ENCODE measurements at regions not wholly inside any gene's neighbourhood (a gene's known extent, or its start where the extent isn't known, plus 50 kb on each side); places are given as distances from the start of the nearest gene placed in this dataset.
"Not testable (repeated sequence)": the region's sequence is repeated elsewhere in the genome, so short reads cannot be mapped to it uniquely, and the experiment has no call there.

DNA sequence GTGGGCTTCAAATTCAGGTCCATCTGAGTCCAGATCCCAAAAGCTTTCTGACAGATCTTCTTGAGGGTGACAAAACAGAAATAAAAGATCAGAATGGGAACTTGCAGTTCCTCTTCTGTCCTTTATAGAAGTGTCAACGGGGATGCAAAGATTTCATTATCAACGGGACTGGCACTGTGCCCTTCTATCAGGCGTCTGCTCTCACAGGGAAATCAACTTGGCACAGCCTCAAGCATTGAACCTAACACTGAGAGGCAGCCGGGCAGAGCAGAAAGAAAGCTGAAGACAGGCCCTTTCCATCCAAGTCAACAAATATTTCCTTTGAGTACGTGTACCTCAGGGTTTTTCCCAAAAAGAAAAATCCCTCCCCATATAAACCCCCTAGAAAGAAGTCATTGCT, 136.4 kb upstream of the RRN3 start:
- H3K4me2 ChIP-seq (replicated peaks; ENCODE audit: extremely low read depth, low read length, poor library complexity, severe bottlenecking); H3K79me2 ChIP-seq (ENCODE audit: insufficient read depth, low read length); H3K4me3 Mint-ChIP-seq; DNase-seq; H3K27me3 ChIP-seq (ENCODE audit: control insufficient read depth in 2 of 2, insufficient read depth in 2 of 2, low read length in 2 of 2); H3K9me3 ChIP-seq (replicated peaks in 1 of 2; ENCODE audit: control insufficient read depth in 1 of 2, insufficient read depth in 1 of 2, low read length in 2 of 2); H3K27ac ChIP-seq (ENCODE audit: low read depth in 1 of 2, low read length in 2 of 2); H3K27ac Mint-ChIP-seq; H3K36me3 Mint-ChIP-seq; intact Hi-C loops (cut with micrococcal nuclease); H3K4me3 ChIP-seq (replicated peaks in 1 of 3; ENCODE audit: low read depth in 2 of 3, low read length in 3 of 3); H3K27me3 Mint-ChIP-seq (ENCODE audit: low read depth in 3 of 3); H3K9me3 Mint-ChIP-seq; H3K36me3 ChIP-seq (replicated peaks in 1 of 2; ENCODE audit: control insufficient read depth in 1 of 2, insufficient read depth in 2 of 2, low read length in 2 of 2); H4K20me1 ChIP-seq (ENCODE audit: insufficient read depth, low read length); H3K4me1 ChIP-seq (ENCODE audit: control insufficient read depth in 1 of 2, insufficient read depth in 2 of 2, low read length in 2 of 2); H3K9ac ChIP-seq (ENCODE audit: insufficient read depth, low read length, poor library complexity, severe bottlenecking); H2AFZ ChIP-seq (ENCODE audit: insufficient read depth, low read depth, low read length, poor library complexity, severe bottlenecking); H3K4me1 Mint-ChIP-seq: not testable (repeated sequence)
- WGBS (ENCODE audit: insufficient coverage) = no CpG with 5 or more reads among the region's 5 CpGs

DNA sequence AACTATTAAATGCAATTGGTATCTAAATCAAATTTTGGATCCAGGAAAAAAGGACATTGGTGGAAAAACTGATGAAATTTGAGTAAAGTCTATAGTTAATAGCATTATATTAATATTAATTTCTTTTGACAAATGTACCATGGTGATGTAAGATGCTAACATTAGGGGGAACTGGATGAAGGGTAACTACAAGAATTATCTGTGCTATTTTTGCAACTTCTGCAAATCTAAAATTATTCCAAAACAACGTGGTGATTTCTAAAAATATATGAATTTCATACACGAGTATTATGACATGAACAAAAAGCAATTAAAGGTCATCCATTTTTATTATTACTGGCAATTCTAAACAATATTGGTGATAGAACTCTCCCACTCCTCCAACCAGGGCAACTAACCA, 135.6 kb upstream of the RRN3 start:
- H3K9me3 ChIP-seq (replicated peaks in 1 of 2; ENCODE audit: control insufficient read depth in 1 of 2, insufficient read depth in 1 of 2, low read length in 2 of 2); H3K27ac ChIP-seq (ENCODE audit: low read depth in 1 of 2, low read length in 2 of 2); H3K27me3 ChIP-seq (ENCODE audit: control insufficient read depth in 2 of 2, insufficient read depth in 2 of 2, low read length in 2 of 2); H4K20me1 ChIP-seq (ENCODE audit: insufficient read depth, low read length); H3K4me2 ChIP-seq (replicated peaks; ENCODE audit: extremely low read depth, low read length, poor library complexity, severe bottlenecking); H2AFZ ChIP-seq (ENCODE audit: insufficient read depth, low read depth, low read length, poor library complexity, severe bottlenecking); H3K36me3 ChIP-seq (replicated peaks in 1 of 2; ENCODE audit: control insufficient read depth in 1 of 2, insufficient read depth in 2 of 2, low read length in 2 of 2); H3K4me3 Mint-ChIP-seq; H3K9me3 Mint-ChIP-seq; H3K4me1 ChIP-seq (ENCODE audit: control insufficient read depth in 1 of 2, insufficient read depth in 2 of 2, low read length in 2 of 2); H3K27ac Mint-ChIP-seq; H3K27me3 Mint-ChIP-seq (ENCODE audit: low read depth in 3 of 3); intact Hi-C loops (cut with micrococcal nuclease); H3K9ac ChIP-seq (ENCODE audit: insufficient read depth, low read length, poor library complexity, severe bottlenecking); H3K36me3 Mint-ChIP-seq; H3K4me1 Mint-ChIP-seq; H3K79me2 ChIP-seq (ENCODE audit: insufficient read depth, low read length); H3K4me3 ChIP-seq (replicated peaks in 1 of 3; ENCODE audit: low read depth in 2 of 3, low read length in 3 of 3); DNase-seq: not testable (repeated sequence)
- WGBS (ENCODE audit: insufficient coverage) = no CpG with 5 or more reads among the region's 2 CpGs

DNA sequence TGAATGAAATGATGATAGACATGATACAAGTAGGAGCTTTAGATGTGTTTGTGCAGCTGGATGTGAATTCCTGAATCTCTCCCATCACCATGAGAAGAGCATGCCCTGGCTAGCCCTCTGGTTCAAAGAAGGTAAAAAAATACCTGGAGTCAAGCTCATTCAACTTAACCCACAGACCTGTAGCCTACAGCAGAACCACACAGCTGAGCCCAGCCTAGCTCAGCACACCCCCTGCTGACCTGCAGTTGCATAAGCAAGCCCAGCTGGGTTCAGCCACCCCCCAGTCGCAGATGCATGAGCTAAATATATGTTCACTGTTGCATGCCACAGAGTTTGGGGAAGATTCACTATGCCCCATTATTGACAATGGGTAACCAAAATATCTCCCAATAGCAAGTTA, 130.6 kb upstream of the RRN3 start:
- H4K20me1 ChIP-seq (ENCODE audit: insufficient read depth, low read length); H3K27me3 ChIP-seq (ENCODE audit: control insufficient read depth in 2 of 2, insufficient read depth in 2 of 2, low read length in 2 of 2); H3K4me1 ChIP-seq (ENCODE audit: control insufficient read depth in 1 of 2, insufficient read depth in 2 of 2, low read length in 2 of 2); H3K4me3 Mint-ChIP-seq; DNase-seq; H3K9ac ChIP-seq (ENCODE audit: insufficient read depth, low read length, poor library complexity, severe bottlenecking); H3K27ac Mint-ChIP-seq; H3K36me3 Mint-ChIP-seq; H3K9me3 Mint-ChIP-seq; H3K4me2 ChIP-seq (replicated peaks; ENCODE audit: extremely low read depth, low read length, poor library complexity, severe bottlenecking); H3K79me2 ChIP-seq (ENCODE audit: insufficient read depth, low read length); H3K36me3 ChIP-seq (replicated peaks in 1 of 2; ENCODE audit: control insufficient read depth in 1 of 2, insufficient read depth in 2 of 2, low read length in 2 of 2); H2AFZ ChIP-seq (ENCODE audit: insufficient read depth, low read depth, low read length, poor library complexity, severe bottlenecking); H3K27me3 Mint-ChIP-seq (ENCODE audit: low read depth in 3 of 3); H3K4me1 Mint-ChIP-seq; H3K4me3 ChIP-seq (replicated peaks in 1 of 3; ENCODE audit: low read depth in 2 of 3, low read length in 3 of 3); H3K9me3 ChIP-seq (replicated peaks in 1 of 2; ENCODE audit: control insufficient read depth in 1 of 2, insufficient read depth in 1 of 2, low read length in 2 of 2); H3K27ac ChIP-seq (ENCODE audit: low read depth in 1 of 2, low read length in 2 of 2); intact Hi-C loops (cut with micrococcal nuclease): not testable (repeated sequence)
- no CpG with 5 or more reads among the region's 1 CpG for WGBS (ENCODE audit: insufficient coverage)

DNA sequence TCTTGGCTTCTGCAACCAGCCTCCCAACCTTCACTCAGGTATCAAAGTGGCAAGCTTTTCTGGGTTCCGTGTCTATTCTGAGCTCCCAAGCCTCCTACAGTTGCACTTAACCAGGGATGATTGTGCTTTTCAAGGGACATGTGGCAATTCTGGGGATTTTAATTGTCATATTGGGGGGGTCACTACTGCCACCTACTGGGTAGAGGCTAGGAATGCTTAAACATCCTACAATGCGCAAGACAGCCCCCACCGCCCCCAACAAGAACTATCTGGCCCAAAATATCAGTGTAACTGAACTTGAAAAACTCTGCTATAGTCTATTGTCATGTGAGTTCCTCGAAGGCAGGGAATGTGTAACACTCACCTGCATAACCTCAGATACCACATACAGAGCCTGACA, 129.3 kb upstream of the RRN3 start:
- no CpG with 5 or more reads among the region's 4 CpGs for WGBS (ENCODE audit: insufficient coverage)
- H3K9me3 ChIP-seq (replicated peaks in 1 of 2; ENCODE audit: control insufficient read depth in 1 of 2, insufficient read depth in 1 of 2, low read length in 2 of 2); H3K79me2 ChIP-seq (ENCODE audit: insufficient read depth, low read length); H3K36me3 Mint-ChIP-seq; H3K4me1 ChIP-seq (ENCODE audit: control insufficient read depth in 1 of 2, insufficient read depth in 2 of 2, low read length in 2 of 2); intact Hi-C loops (cut with micrococcal nuclease); H3K4me3 ChIP-seq (replicated peaks in 1 of 3; ENCODE audit: low read depth in 2 of 3, low read length in 3 of 3); H3K9ac ChIP-seq (ENCODE audit: insufficient read depth, low read length, poor library complexity, severe bottlenecking); H3K27ac Mint-ChIP-seq; H2AFZ ChIP-seq (ENCODE audit: insufficient read depth, low read depth, low read length, poor library complexity, severe bottlenecking); H3K27me3 Mint-ChIP-seq (ENCODE audit: low read depth in 3 of 3); H3K27me3 ChIP-seq (ENCODE audit: control insufficient read depth in 2 of 2, insufficient read depth in 2 of 2, low read length in 2 of 2); H3K4me3 Mint-ChIP-seq; H4K20me1 ChIP-seq (ENCODE audit: insufficient read depth, low read length); H3K4me1 Mint-ChIP-seq; H3K4me2 ChIP-seq (replicated peaks; ENCODE audit: extremely low read depth, low read length, poor library complexity, severe bottlenecking); DNase-seq; H3K9me3 Mint-ChIP-seq; H3K27ac ChIP-seq (ENCODE audit: low read depth in 1 of 2, low read length in 2 of 2); H3K36me3 ChIP-seq (replicated peaks in 1 of 2; ENCODE audit: control insufficient read depth in 1 of 2, insufficient read depth in 2 of 2, low read length in 2 of 2): not testable (repeated sequence)
